NB4 (cell line): ENCODE measurements at regions not wholly inside any gene's neighbourhood (a gene's known extent, or its start where the extent isn't known, plus 50 kb on each side); places are given as distances from the start of the nearest gene placed in this dataset.

Experiments
- MYC ChIP-seq: IDR thresholded peaks from 2 replicates; pipeline ENCODE4 v1.6.1; 2011; ENCODE audit warnings: low read depth, low read length
- POLR2A ChIP-seq: IDR thresholded peaks from 2 replicates; pipeline ENCODE4 v1.6.1; 2011; ENCODE audit warnings: mild to moderate bottlenecking; ENCODE audit not compliant: insufficient read length; ENCODE audit errors: extremely low read depth
- TF ChIP-seq, protein P1 (sequence below): IDR thresholded peaks from 2 replicates; pipeline ENCODE4 v1.6.1; 2011; ENCODE audit warnings: low read depth, low read length

- TF ChIP-seq POLR2A = no peak
- no peak for TF ChIP-seq MYC
- TF ChIP-seq, protein P1, sequence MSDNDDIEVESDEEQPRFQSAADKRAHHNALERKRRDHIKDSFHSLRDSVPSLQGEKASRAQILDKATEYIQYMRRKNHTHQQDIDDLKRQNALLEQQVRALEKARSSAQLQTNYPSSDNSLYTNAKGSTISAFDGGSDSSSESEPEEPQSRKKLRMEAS = no peak
Observed at GRCh38 chr10:44824607-44825006, 86.5 kb upstream of the TMEM72 start.
